GM19351 (cell line): ENCODE measurements at regions not wholly inside any gene's neighbourhood (a gene's known extent, or its start where the extent isn't known, plus 50 kb on each side); places are given as distances from the start of the nearest gene placed in this dataset.

Experiments
- ATAC-seq: cut with Tn5 transposase; IDR thresholded peaks from one replicate; pipeline ENCODE4 v1.9.1; 2021; ENCODE audit warnings: mild to moderate bottlenecking, moderate library complexity; ENCODE audit not compliant: unreplicated experiment

DNA sequence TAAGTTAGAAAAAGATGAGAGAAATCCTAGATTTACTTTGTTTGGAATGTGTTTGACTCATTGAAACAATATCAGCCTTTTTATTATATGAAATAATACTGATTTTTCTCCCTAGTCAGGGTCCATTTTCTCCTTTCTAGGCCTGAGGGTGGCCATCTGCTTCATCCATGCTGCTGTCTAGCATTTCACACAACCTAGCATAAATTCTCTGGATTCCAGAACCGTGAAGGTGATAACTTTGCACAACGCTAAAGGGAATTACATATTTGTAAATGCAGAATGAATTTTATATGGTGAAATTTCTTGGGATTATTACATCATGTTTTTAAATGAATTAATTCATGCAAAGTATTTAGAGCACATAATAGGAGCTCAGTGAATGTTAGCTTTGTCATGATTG lies 505.1 kb downstream of the INHBA start:
- no peak for ATAC-seq

DNA sequence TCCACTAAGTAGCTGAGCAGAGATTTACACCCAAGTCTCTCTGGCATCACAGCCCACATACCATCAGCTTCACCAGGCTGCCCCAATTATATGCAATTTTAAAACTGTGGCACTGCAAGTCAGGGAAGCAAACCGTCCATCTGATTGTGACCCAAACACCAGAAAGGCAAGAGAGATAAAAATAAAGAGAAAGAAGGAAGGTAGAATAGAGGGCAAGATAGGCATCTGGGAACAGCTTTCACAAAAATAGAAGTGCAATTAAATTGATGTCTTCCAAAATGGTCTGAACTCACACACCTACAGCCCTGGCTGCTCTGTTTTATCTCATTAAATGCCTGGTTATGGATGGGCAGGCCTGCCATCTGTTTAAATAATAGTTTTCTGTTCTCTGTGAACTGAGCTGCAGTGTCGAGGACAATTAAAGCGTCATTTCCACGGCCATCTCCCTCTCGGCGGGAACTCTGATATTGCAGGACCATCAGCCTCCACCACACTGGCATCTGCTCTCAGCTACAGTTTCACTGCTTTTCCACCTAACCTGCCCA lies 509.1 kb downstream of the INHBA start:
- no peak for ATAC-seq

DNA sequence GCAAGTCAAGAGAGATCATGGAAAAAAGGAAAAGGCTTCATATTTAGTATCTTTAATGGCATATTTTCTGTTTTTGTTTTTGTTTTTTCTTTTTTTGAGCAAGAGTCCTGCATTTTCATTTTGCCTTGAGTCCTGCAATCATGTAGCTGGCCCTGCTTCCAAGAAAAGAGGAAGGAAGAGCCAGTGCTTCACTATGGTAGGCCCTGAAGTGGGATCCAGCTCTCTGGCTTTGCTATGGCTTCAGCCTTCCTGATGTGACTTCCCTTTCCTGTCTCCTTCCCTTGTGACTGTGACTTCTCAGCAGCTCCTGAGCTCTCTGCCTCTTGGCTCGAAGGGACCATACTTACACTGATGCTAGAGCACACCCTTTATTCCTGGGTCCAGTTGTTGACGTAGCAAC lies 512.3 kb downstream of the INHBA start:
- no peak for ATAC-seq

DNA sequence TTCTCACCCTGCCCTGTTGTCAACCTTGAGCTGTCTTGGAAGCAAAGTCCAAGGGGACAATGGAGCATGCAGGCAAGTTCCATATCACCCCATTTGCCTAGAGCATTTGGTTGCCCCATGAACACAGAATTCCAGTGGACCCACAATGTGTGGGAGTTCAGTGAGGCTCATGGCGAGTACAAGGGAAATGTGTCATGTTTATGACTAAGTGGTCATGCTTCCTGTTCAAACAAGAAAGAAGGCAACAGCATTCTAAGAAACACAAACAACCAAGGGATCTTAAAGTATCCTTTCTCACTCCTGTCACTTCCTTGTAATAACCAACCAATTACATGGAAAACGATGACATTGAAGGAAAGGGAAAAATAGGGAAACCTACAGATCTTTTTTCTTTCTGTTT lies 513.0 kb downstream of the INHBA start:
- no peak for ATAC-seq

DNA sequence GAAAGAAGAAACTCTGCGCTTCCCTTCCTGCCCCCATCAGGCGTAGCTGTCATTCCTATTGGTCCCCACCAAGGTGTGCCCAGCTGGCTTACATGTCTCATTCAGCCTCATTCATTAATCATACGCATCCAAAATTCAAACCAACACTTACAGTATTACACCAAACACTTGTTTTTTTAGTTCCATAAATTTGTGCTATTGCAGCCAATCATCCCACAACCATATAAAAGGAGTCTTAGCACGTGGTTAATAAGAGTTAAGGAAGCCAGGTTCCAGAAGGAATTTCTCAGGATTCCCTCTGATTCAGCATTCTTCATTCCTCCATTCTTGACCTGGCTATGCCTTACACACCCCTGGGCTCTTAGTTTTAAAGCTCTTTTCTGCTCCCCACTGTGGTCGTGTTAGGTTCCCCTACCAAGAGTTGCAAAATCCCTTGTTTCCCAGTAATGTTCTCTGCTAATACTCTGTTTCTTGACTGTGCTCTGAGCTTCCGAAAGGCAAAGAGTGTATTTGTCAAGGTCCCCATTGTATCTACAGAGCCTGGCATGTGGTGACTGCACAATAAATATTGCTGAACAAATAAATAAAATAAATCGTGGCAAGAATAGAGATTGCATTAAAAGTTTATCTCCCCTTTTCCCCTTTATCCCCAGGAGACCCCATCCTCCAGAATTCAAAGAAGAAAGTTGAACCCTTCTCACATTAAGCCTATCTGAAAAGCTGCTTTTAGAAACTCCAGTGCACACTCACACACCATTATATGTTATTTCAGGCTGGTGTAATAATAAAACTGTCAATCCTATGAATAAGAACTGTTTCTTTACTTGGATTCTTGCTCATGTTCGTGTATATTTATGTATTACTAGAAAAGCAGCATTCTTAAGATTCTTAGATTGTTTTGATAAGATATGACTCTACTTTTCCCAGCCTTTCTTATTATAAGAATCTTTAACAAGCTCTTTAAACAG lies 514.4 kb downstream of the INHBA start:
- no peak for ATAC-seq

DNA sequence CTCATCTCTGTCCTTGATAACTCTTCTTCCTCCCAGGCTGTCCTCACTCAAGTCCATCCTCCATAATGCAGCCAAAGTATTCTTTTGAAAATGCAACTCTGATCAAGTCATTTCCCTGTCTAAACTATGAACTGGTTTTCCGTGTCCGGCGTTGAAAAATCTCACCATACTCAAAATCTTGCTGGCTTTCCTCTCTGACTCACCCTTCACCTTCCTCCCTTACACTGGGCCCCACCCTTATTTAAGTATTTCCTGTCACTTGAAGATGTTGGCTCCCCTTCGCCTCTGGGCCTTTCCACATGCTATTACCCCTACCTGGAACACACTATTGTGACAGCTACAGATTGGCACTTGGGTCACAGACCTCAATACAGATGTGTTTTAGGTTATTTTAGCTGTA lies 515.6 kb downstream of the INHBA start:
- no peak for ATAC-seq

DNA sequence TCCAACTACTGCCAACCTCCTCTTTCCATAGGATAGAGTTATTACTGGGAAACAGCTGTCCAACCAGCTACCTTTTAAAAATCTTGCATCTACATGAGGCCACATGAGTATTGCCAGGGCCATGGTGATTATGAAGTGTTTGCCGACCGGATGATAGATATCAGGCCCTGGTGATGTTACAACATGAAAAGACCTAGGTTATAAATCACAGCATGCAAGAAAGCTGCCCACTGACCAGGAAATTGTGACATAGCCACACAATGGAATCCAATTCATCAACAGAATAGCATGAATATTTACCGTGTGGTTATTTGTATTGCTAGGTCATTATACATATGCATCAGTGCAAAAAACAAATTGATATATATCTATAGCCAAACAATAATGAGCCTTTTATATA lies 517.0 kb downstream of the INHBA start:
- ATAC-seq, result no peak

DNA sequence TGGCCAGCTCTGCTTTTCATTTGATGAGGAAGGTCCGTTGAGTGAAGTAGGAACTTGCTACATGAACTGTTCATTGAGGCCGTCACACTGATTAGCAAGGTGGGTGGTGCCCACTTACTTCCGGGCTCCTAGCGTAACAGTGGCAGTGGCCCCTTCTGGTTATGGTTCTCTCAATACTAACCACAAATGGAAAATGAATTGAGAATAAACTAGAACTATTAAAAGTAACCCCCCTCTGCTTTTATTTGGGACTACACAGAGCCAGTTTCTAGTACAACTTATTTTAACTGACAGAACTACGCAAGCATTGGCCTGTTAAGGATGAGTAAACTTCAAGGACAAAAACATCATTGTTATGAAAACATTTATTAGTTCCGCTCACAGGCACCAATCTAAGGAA lies 519.1 kb downstream of the INHBA start:
- ATAC-seq, result no peak

DNA sequence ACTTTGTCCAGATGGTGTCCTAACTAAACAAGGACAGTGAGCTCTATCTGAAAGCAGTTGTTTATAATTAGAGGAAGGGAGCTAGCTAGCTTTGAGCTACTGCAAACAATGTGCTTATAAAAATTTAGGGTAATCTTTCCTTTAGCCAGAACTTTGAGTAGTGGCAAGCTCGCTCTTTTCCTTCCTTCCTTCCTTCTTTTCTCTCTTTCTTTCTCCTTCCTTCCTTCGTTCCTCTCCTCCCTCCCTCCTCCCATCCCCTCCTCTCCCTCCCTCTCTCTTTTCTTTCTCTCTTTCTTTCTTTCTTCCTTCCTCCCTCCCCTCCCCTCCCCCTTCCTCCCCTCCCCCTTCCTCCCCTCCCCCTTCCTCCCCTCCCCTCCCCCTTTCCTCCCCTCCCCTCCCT lies 520.1 kb downstream of the INHBA start:
- ATAC-seq, result no peak

DNA sequence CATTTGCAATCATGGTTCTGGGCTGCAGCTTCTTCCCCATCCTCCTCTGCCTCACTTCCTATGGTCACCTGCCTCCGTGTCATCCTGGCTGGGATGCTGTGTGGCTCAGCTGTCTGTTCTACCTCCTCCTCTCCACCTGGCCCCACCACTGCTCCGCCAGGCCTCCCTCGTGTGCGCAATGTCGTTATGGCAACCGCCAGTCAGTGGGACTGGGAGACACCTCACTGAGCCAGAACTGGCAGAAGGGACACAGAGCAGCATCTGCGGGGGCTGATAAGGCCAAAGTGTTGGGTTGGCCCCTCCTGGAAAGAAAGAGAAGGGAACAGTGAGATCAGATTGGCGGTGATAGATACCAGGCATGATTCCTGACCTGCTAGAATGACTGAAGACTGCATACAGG lies 527.5 kb downstream of the INHBA start:
- no peak for ATAC-seq

DNA sequence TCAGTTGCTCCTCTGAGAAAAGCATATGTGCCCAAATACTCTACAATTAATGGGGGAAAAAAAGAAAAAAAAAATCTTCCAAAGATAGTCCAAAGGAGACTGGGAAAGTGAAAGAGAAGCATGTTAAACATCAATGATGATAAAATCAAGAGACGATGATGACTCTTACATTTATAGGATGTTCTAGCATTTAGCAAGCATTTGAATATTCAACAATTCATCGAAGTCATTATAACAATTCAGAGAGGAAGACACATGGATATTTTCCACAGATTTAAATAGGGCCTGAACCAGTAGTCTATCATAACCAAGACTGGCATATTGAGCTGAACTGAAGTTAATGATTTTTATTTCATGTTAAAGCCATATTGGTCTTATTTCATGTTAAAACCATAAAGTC lies 528.4 kb downstream of the INHBA start:
- no peak for ATAC-seq

DNA sequence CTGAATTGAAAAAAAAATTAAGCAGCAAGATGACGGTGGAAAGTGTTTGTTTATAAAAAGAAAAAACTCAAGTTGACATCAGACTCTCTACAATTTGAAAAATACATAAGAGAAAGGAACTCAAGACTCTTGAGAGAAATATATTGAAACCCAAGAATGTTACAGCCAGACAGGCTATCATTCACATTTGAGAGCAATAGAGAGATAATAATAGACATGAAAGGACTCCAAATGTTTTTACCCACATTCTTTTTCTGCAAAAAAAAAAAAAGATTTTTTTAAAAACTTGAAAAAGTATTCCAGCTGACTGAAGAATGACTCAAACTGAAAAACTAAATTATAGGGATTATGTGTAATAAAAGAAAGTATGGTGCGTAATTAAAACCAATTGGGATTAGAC lies 532.4 kb downstream of the INHBA start:
- ATAC-seq, result no peak

DNA sequence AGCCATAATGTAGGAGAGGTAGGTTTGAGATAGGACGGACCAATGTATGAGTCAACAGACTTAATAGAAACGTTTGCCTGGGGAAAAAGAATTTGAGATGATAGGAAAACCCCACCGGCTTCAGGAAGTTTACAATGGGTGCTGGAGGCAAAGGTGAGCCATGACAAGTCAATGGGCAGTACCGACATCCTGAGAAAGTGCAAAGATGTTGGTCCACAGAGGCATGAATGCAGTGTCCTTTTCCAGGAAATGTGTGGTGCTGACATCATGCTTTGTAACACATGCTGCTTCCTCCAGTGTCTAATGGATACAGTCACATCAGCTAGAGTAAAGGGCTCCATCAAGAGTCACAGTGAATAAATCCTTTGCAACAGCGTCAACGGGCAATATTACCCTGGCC lies 533.6 kb downstream of the INHBA start:
- no peak for ATAC-seq

DNA sequence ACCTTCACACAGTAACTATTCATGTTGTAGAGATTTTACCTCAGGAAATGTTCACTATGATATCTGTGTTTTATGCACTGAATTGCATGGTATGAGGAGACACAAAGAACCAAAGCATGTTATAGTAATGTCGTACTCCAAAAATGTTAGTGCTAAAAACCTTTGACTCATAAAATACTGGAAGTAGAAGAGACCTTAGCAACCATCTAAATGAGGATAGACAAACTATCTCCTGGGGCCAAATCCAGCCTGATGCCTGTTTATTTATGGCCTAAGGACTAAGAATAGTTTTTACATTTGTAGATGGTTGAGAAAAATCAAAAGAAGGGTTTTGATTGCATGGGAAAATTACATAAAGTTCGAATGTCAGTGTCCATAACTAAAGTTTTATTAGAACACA lies 535.1 kb downstream of the INHBA start:
- ATAC-seq, result no peak

DNA sequence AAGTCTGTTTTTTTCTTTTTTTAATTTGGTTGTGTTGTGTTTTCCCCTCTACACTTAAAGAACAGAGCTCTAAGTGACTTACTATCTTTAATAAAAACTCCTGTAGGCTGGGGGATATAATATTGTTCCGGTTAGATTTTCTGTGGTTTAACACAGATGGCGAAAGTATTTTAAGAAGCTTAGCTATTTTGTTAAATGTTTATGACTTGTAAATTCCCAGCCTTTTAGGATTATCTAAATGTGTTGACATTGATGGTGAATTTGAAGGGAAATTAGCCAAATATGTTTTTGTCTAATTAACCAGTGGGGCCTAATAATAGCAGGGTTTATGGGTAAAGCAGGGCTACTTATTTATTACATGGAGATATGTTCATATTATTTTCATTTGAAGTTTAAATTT lies 538.5 kb downstream of the INHBA start:
- ATAC-seq, result no peak

DNA sequence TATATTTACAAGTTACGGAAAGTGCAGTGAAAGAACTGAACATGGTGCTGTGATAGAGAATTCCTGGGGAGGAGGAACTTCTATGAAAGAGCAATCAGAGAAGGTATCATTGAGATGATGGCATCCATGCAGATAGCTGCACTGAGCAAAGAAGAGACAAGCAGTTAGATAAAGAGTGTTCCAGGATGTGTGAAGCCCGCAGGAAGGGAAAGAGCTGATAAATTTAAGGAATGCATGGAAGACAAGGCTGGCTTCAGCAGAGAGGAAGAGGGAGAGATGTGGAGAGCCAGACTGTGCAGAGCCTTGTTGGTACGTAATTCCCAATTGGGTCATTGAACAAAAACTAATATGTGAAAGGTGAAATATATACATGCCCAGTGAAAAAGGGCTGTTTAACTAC lies 538.9 kb downstream of the INHBA start:
- ATAC-seq, result no peak

DNA sequence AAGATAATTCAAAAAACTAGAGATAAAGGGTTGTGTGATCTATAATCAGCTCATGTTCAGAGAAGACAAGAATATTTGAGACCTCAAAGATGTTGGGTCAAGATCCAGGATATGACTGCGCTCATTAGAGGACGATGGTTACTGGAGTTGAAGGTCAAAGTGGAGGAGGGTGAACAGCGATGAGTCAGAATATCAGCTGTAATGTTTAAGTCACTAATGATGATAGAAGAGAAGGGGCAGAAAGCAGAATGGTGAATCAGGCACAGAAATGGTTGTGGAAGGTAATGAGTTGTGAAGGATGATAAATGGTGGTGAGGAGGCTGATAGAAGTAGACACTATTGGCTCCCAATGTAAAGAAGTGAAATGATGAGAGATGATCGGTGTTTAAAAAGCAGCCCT lies 540.3 kb downstream of the INHBA start:
- no peak for ATAC-seq

DNA sequence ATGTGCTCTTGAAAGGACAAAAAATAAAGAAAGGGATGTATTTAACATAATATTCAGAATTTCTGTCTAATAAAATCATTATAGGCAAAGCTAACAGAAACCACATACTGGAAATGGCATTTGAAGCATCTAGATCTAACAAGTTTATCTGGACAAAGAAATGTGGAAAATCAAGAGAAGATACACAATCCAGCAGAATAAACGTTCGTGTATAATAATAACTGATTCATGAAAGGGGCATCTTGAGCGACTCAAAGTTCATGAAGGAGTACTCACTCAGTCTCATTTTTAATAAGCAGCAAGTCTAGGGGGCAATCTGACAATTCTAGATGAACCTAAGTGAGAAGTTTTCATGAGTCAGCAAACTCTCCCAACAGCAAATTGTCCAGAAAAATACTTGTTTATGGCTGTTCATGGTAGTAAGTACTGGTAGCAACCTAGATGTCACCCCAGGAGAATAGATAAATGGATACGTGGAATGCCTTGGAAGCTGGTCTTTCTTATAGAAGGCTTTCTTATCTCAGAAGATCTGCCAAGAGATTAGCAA lies 541.8 kb downstream of the INHBA start:
- ATAC-seq, result no peak

DNA sequence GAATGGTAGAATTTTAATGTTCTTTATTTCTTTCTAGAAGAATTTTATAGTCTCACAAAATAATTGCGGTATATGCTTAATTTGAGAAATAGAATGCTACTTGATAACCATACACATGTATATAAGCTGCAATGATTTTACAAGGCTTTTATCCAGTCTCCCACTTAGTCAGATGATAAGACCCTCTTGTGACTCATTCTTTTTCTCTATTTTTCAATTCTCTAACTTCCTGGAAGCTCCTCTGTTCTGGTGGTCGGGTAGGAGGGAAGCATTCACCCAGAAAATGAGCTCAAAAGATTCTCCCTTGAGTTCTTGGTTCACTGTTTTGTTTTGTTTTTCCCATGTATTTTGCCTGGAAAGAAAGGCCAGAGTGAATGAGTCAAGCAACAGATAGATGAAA lies 546.6 kb downstream of the INHBA start:
- ATAC-seq, result no peak

DNA sequence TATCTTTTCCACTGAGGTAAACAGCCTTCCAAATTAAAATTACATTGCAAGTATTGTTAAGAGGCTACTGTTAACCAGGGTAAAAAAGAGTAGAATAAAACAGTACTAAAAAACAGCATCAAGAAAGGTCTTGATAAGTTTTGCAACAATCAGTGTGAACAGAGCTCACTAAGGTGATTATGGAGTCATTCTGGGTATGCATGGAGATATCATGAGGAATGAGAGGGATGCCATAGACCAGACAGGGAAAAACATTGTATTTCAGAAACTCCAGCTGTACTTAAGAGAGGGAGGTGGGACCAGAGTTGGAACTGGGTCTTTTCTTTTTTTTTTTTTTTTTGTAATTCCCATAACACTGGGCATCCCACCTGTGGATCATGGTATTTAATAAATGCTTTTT lies 549.6 kb downstream of the INHBA start:
- ATAC-seq, result no peak

DNA sequence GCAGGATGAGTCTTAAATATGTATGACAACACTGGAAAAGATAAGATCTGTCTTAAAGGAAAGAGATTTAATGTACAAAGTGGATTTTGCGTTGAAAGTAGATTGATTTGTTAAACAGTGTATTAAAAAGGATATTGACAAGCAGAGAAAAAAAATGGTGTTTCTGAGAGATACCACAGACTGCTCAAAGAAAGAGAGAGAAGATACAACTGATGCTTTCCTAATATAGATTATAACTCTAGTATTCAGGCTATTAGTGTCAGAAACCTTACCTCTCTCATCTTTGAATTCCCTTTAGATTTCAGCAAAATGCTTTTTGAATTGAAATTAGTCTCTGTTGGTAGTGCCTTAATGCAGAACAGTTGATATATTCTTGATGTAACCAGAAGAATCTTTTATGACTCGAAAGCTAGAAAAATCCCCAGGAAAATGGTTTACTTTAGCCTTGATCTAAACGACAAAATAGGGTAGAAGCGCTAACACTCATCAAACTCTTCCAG lies 550.7 kb downstream of the INHBA start:
- no peak for ATAC-seq

DNA sequence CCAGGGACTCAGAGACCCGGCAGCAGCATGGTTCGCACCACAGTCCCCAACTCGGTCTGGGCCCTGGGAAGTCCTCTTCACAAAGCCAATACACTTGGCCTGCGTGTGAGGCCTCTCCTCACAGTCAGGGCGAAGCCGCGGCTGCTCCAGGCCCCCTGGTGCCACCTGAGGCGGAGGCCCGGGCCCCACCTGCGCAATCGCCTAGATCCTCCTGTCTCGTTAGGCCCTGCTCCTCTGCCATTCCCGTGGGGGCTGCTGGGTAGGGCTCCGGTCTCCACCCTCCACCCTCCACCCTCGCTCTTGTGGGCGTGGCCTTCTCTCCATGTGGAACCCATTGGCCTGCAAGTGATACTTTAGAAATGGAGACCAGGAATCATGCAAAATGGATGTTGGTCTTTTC lies 553.3 kb downstream of the INHBA start:
- ATAC-seq, result no peak
